GM21367 (cell line): ENCODE measurements at regions not wholly inside any gene's neighbourhood (a gene's known extent, or its start where the extent isn't known, plus 50 kb on each side); places are given as distances from the start of the nearest gene placed in this dataset.
"Not testable (repeated sequence)": the region's sequence is repeated elsewhere in the genome, so short reads cannot be mapped to it uniquely, and the experiment has no call there.

Experiments
- ATAC-seq: cut with Tn5 transposase; IDR thresholded peaks from one replicate; pipeline ENCODE4 v1.9.1; 2021; ENCODE audit not compliant: unreplicated experiment

- no peak for ATAC-seq
Observed at GRCh38 chr9:21591221-21592062, 109.3 kb upstream of the IFNE start.

GRCh38 chr9:21592063-21592338, 109.9 kb upstream of the IFNE start:
- no peak for ATAC-seq

- no peak for ATAC-seq
Observed at GRCh38 chr9:21597284-21597683, 115.2 kb upstream of the IFNE start.

GRCh38 chr9:21598749-21599148, 116.6 kb upstream of the IFNE start:
- ATAC-seq = no peak

- ATAC-seq = no peak
Observed at GRCh38 chr9:21605489-21605931, 123.4 kb upstream of the IFNE start.

GRCh38 chr9:21607576-21607975, 125.5 kb upstream of the IFNE start:
- no peak for ATAC-seq

- no peak for ATAC-seq
Observed at GRCh38 chr9:21608200-21608599, 126.1 kb upstream of the IFNE start.

GRCh38 chr9:21609506-21609905, 127.4 kb upstream of the IFNE start:
- ATAC-seq = no peak

GRCh38 chr9:21611891-21612290, 129.8 kb upstream of the IFNE start:
- ATAC-seq = no peak

- no peak for ATAC-seq
Observed at GRCh38 chr9:21615018-21615417, 132.9 kb upstream of the IFNE start.

GRCh38 chr9:21615446-21615845, 133.3 kb upstream of the IFNE start:
- ATAC-seq = no peak

GRCh38 chr9:21616082-21616778, 134.1 kb upstream of the IFNE start:
- no peak for ATAC-seq

- no peak for ATAC-seq
Observed at GRCh38 chr9:21624675-21625644, 142.8 kb upstream of the IFNE start.

- ATAC-seq = no peak
Observed at GRCh38 chr9:21626493-21626892, 144.4 kb upstream of the IFNE start.

GRCh38 chr9:21628954-21629353, 146.8 kb upstream of the IFNE start:
- ATAC-seq = not testable (repeated sequence)

GRCh38 chr9:21634951-21635350, 152.8 kb upstream of the IFNE start:
- ATAC-seq = no peak

- no peak for ATAC-seq
Observed at GRCh38 chr9:21638104-21638503, 156.0 kb upstream of the IFNE start.

GRCh38 chr9:21653091-21653490, 149.3 kb upstream of the MTAP start:
- no peak for ATAC-seq

- ATAC-seq = no peak
Observed at GRCh38 chr9:21653589-21653988, 148.8 kb upstream of the MTAP start.

- no peak for ATAC-seq
Observed at GRCh38 chr9:21656776-21657674, 145.4 kb upstream of the MTAP start.
